C4-2B (cell line): ENCODE measurements at regions not wholly inside any gene's neighbourhood (a gene's known extent, or its start where the extent isn't known, plus 50 kb on each side); places are given as distances from the start of the nearest gene placed in this dataset.

Experiments used
- ZFX ChIP-seq: fragments of 450-650 bp; IDR thresholded peaks from 2 replicates; pipeline ENCODE4 v1.6.1; 2017
- TF ChIP-seq, protein P1 (sequence below): fragments of 450-650 bp; conservative IDR thresholded peaks from 2 replicates; pipeline ENCODE4 v1.5.1; 2017; ENCODE audit warnings: mild to moderate bottlenecking

- TF ChIP-seq, protein P1, sequence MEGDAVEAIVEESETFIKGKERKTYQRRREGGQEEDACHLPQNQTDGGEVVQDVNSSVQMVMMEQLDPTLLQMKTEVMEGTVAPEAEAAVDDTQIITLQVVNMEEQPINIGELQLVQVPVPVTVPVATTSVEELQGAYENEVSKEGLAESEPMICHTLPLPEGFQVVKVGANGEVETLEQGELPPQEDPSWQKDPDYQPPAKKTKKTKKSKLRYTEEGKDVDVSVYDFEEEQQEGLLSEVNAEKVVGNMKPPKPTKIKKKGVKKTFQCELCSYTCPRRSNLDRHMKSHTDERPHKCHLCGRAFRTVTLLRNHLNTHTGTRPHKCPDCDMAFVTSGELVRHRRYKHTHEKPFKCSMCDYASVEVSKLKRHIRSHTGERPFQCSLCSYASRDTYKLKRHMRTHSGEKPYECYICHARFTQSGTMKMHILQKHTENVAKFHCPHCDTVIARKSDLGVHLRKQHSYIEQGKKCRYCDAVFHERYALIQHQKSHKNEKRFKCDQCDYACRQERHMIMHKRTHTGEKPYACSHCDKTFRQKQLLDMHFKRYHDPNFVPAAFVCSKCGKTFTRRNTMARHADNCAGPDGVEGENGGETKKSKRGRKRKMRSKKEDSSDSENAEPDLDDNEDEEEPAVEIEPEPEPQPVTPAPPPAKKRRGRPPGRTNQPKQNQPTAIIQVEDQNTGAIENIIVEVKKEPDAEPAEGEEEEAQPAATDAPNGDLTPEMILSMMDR, result no peak
- TF ChIP-seq ZFX, result no peak
Measured at GRCh38 chr1:90768826-90769225, 51.7 kb upstream of the BARHL2 start.
